ENCODE measurements at regions not wholly inside any gene's neighbourhood (a gene's known extent, or its start where the extent isn't known, plus 50 kb on each side); places are given as distances from the start of the nearest gene placed in this dataset.

GRCh38 chr13:68938639-68939038, 1169.0 kb upstream of the ATXN8OS start:
- intact Hi-C loops (cut with DNase I): no loop called here
- Histone ChIP-seq H3K36me3 (no peaks in the 10 kb centered on the region), H3K9me3 (no peaks in the 10 kb centered on the region), H3K4me3 (no peak overlapping the region), H3K27ac (no peak overlapping the region), H3K27me3 (no peaks in the 10 kb centered on the region), H3K4me1 (no peaks in the 10 kb centered on the region)
- ATAC-seq (no peak), DNase-seq (no peak)
- TF ChIP-seq, protein P1, sequence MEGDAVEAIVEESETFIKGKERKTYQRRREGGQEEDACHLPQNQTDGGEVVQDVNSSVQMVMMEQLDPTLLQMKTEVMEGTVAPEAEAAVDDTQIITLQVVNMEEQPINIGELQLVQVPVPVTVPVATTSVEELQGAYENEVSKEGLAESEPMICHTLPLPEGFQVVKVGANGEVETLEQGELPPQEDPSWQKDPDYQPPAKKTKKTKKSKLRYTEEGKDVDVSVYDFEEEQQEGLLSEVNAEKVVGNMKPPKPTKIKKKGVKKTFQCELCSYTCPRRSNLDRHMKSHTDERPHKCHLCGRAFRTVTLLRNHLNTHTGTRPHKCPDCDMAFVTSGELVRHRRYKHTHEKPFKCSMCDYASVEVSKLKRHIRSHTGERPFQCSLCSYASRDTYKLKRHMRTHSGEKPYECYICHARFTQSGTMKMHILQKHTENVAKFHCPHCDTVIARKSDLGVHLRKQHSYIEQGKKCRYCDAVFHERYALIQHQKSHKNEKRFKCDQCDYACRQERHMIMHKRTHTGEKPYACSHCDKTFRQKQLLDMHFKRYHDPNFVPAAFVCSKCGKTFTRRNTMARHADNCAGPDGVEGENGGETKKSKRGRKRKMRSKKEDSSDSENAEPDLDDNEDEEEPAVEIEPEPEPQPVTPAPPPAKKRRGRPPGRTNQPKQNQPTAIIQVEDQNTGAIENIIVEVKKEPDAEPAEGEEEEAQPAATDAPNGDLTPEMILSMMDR (IDR thresholded peaks at IDR 0.05): no peak

GRCh38 chr13:68929075-68929745, 1178.4 kb upstream of the ATXN8OS start:
- Histone ChIP-seq H3K4me1 (no peaks in the 10 kb centered on the region), H3K4me3 (no peak overlapping the region), H3K36me3 (no peaks in the 10 kb centered on the region), H3K9me3 (no peaks in the 10 kb centered on the region), H3K27ac (no peak overlapping the region), H3K27me3 (no peaks in the 10 kb centered on the region)
- intact Hi-C loops (cut with DNase I): no loop called here
- DNase-seq: no peak
- TF ChIP-seq, protein P1 (IDR thresholded peaks at IDR 0.05): no peak
- ATAC-seq: no peak

- Histone ChIP-seq H3K27ac (no peak overlapping the region), H3K27me3 (no peaks in the 10 kb centered on the region), H3K4me1 (no peaks in the 10 kb centered on the region), H3K36me3 (no peaks in the 10 kb centered on the region), H3K9me3 (no peaks in the 10 kb centered on the region), H3K4me3 (no peak overlapping the region)
- ATAC-seq (peak; percentile 36), DNase-seq (no peak)
- intact Hi-C loops (cut with DNase I): no loop called here
- TF ChIP-seq, protein P1 (IDR thresholded peaks at IDR 0.05): no peak
These were observed 1180.1 kb upstream of the ATXN8OS start for GRCh38 chr13:68927387-68928026.

GRCh38 chr13:68923995-68924394, 1183.6 kb upstream of the ATXN8OS start:
- TF ChIP-seq, protein P1 (IDR thresholded peaks at IDR 0.05): no peak
- Histone ChIP-seq H3K4me1 (no peaks in the 10 kb centered on the region), H3K4me3 (no peak overlapping the region), H3K36me3 (no peaks in the 10 kb centered on the region), H3K27ac (no peak overlapping the region), H3K9me3 (no peaks in the 10 kb centered on the region), H3K27me3 (no peaks in the 10 kb centered on the region)
- ATAC-seq (no peak), DNase-seq (no peak)
- intact Hi-C loops (cut with DNase I): no loop called here

GRCh38 chr13:68908879-68909278, 1198.7 kb upstream of the ATXN8OS start:
- H3K4me1 ChIP-seq: no peaks in the 10 kb centered on the region
- intact Hi-C loops (cut with DNase I): no loop called here
- H3K9me3 ChIP-seq: peaks cover 6% of the 10 kb centered on the region
- H3K27me3 ChIP-seq: no peaks in the 10 kb centered on the region
- no peak for DNase-seq
- ATAC-seq: no peak
- TF ChIP-seq, protein P1 (IDR thresholded peaks at IDR 0.05): no peak
- H3K4me3 ChIP-seq: no peak overlapping the region
- no peak overlapping the region for H3K27ac ChIP-seq
- no peaks in the 10 kb centered on the region for H3K36me3 ChIP-seq
